OCI-LY3 (cell line): ENCODE measurements at regions not wholly inside any gene's neighbourhood (a gene's known extent, or its start where the extent isn't known, plus 50 kb on each side); places are given as distances from the start of the nearest gene placed in this dataset.

Experiments
- EZH2phosphoT487 ChIP-seq: fragments of 200-600 bp; shearing (Covaris generic); IDR thresholded peaks from 2 replicates; pipeline ENCODE4 v1.6.1; 2018; ENCODE audit warnings: antibody characterized with exemption, mixed run types, low read depth
- TF ChIP-seq, protein P1 (sequence below): fragments of 200-600, 300-600 bp; sonication (generic); IDR thresholded peaks from 2 replicates; pipeline ENCODE4 v1.5.1; 2014; ENCODE audit warnings: antibody characterized with exemption, low read length, low read depth

DNA sequence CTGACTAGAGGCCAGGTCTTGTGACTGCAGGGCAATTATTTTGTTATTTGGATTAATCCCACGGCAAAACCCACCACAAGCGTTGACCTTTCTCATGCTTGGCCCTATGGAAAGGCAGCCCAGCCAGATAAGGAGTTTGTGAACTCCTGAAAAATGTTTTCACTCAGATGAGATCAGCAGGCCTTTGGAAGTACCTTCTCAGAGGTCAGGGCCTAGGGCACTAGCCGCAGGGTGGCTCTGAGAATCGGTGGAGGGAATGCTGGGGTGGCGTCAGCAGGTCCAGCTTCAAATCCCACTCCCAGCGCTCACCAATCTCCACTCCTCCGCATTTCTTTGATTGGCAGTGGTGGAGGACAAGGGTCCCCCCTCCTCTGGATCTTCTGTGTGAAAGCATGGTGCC, 194.4 kb downstream of the GADD45G start:
- TF ChIP-seq, protein P1, sequence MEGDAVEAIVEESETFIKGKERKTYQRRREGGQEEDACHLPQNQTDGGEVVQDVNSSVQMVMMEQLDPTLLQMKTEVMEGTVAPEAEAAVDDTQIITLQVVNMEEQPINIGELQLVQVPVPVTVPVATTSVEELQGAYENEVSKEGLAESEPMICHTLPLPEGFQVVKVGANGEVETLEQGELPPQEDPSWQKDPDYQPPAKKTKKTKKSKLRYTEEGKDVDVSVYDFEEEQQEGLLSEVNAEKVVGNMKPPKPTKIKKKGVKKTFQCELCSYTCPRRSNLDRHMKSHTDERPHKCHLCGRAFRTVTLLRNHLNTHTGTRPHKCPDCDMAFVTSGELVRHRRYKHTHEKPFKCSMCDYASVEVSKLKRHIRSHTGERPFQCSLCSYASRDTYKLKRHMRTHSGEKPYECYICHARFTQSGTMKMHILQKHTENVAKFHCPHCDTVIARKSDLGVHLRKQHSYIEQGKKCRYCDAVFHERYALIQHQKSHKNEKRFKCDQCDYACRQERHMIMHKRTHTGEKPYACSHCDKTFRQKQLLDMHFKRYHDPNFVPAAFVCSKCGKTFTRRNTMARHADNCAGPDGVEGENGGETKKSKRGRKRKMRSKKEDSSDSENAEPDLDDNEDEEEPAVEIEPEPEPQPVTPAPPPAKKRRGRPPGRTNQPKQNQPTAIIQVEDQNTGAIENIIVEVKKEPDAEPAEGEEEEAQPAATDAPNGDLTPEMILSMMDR, result no peak
- TF ChIP-seq EZH2phosphoT487, result no peak
